IMR-90 (cell line): ENCODE measurements at regions not wholly inside any gene's neighbourhood (a gene's known extent, or its start where the extent isn't known, plus 50 kb on each side); places are given as distances from the start of the nearest gene placed in this dataset.

Experiments used
- BHLHE40 ChIP-seq: fragments of 150-350 bp; IDR thresholded peaks from 2 replicates; pipeline ENCODE4 v1.6.1; 2016; ENCODE audit warnings: mild to moderate bottlenecking, low read depth, low read length
- CHD1 ChIP-seq: IDR thresholded peaks from 2 replicates; pipeline ENCODE4 v1.6.1; 2012; ENCODE audit warnings: low read depth, low read length, improper control_type of control experiment
- CTCF ChIP-seq: conservative IDR thresholded peaks from 2 replicates; pipeline ENCODE4 v1.5.1; 2012; ENCODE audit warnings: mild to moderate bottlenecking, low read depth, low read length, improper control_type of control experiment
- ELK1 ChIP-seq: fragments of 150-350 bp; IDR thresholded peaks from 2 replicates; pipeline ENCODE4 v1.6.1; 2016; ENCODE audit warnings: low read depth, mild to moderate bottlenecking, low read length, moderate library complexity, borderline replicate concordance
- MAFK ChIP-seq: IDR thresholded peaks from 2 replicates; pipeline ENCODE4 v1.6.1; 2012; ENCODE audit warnings: low read depth, low read length, improper control_type of control experiment
- NFE2L2 ChIP-seq: fragments of 150-350 bp; IDR thresholded peaks from 2 replicates; pipeline ENCODE4 v1.6.1; 2016; ENCODE audit warnings: low read depth, mild to moderate bottlenecking, low read length
- POLR2A ChIP-seq: IDR thresholded peaks from 2 replicates; pipeline ENCODE4 v1.6.1; 2012; ENCODE audit warnings: mild to moderate bottlenecking, low read depth, low read length
- RCOR1 ChIP-seq: IDR thresholded peaks from 2 replicates; pipeline ENCODE4 v1.6.1; 2012; ENCODE audit warnings: mild to moderate bottlenecking, low read length, improper control_type of control experiment; ENCODE audit not compliant: insufficient replicate concordance
- RFX5 ChIP-seq: IDR thresholded peaks from 2 replicates; pipeline ENCODE4 v1.8.0; 2012; ENCODE audit warnings: low read depth, mild to moderate bottlenecking, low read length, moderate library complexity
- SMC3 ChIP-seq: fragments of 150-350 bp; IDR thresholded peaks from 2 replicates; pipeline ENCODE4 v1.6.1; 2016; ENCODE audit warnings: low read depth, mild to moderate bottlenecking, antibody characterized with exemption, low read length, moderate library complexity

- TF ChIP-seq BHLHE40 (no peak), CTCF (no peak), POLR2A (no peak), SMC3 (no peak), ELK1 (no peak), RFX5 (no peak), MAFK (no peak), NFE2L2 (no peak), RCOR1 (no peak), CHD1 (no peak)
Observed at GRCh38 chr11:47918882-47919495, 61.4 kb upstream of the PTPRJ start.
